BE2C (cell line): ENCODE measurements at regions not wholly inside any gene's neighbourhood (a gene's known extent, or its start where the extent isn't known, plus 50 kb on each side); places are given as distances from the start of the nearest gene placed in this dataset.
"Not testable (repeated sequence)": the region's sequence is repeated elsewhere in the genome, so short reads cannot be mapped to it uniquely, and the experiment has no call there.

Experiments
- DNase-seq: peaks from one replicate; pipeline ENCODE4 v3.0.0-alpha.2; 2020
- H3K27me3 ChIP-seq: fragments of 250-450 bp; sonication (Bioruptor Pico); 2 replicates; pipeline ENCODE4 v1.5.1; 2020; ENCODE audit warnings: mild to moderate bottlenecking
- H3K36me3 ChIP-seq: fragments of 250-450 bp; sonication (Bioruptor Pico); 2 replicates; pipeline ENCODE4 v1.5.1; 2020; ENCODE audit warnings: mild to moderate bottlenecking
- H3K4me1 ChIP-seq: fragments of 250-450 bp; sonication (Bioruptor Pico); 2 replicates; pipeline ENCODE4 v1.5.1; 2020
- H3K4me3 ChIP-seq: 2 replicates; pipeline ENCODE4 v1.5.1; 2011; ENCODE audit warnings: low read depth, low read length
- H3K9me3 ChIP-seq: fragments of 250-450 bp; sonication (Bioruptor Pico); 2 replicates; pipeline ENCODE4 v1.5.1; 2020
- TF ChIP-seq, protein P1 (sequence below): IDR thresholded peaks from 2 replicates; pipeline ENCODE4 v1.5.1; 2012; ENCODE audit warnings: mild to moderate bottlenecking, low read depth, low read length

DNA sequence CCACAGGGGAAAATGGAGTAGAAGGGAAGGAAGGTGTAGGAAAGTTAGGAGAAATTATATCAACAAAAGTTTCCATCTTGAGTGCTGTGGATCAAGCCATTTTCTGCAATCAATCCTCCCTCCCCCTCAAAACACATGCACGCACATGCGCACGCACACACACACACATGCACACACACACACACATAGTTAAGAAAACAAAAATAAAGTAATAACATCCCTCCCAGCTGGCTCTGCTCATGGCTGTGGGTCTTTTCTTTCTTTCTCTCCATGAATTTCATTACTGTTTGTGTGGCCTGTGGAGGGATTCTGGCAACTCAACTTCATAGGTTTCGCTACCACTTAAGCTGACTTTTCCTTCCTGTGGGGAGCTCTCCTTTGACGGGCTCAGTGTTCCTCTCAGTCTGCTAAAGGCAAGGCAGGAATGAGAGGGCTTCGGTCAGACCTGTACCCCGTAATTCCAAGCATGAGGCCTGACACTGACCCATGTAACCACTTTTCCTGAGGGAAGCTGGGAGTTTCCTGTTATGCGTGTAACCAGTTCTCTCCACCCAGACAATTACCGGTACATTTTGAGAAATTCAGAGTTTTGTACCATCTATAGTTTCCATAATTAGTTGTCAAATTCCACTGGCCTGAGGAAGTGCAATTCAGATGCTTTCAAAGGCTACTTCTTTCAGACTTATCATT lies 79.8 kb downstream of the ZNF92 start:
- H3K4me1 ChIP-seq = no peaks in the 10 kb centered on the region
- H3K9me3 ChIP-seq = no peaks in the 10 kb centered on the region
- TF ChIP-seq, protein P1, sequence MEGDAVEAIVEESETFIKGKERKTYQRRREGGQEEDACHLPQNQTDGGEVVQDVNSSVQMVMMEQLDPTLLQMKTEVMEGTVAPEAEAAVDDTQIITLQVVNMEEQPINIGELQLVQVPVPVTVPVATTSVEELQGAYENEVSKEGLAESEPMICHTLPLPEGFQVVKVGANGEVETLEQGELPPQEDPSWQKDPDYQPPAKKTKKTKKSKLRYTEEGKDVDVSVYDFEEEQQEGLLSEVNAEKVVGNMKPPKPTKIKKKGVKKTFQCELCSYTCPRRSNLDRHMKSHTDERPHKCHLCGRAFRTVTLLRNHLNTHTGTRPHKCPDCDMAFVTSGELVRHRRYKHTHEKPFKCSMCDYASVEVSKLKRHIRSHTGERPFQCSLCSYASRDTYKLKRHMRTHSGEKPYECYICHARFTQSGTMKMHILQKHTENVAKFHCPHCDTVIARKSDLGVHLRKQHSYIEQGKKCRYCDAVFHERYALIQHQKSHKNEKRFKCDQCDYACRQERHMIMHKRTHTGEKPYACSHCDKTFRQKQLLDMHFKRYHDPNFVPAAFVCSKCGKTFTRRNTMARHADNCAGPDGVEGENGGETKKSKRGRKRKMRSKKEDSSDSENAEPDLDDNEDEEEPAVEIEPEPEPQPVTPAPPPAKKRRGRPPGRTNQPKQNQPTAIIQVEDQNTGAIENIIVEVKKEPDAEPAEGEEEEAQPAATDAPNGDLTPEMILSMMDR = no peak
- H3K27me3 ChIP-seq = no peaks in the 10 kb centered on the region
- H3K36me3 ChIP-seq = no peaks in the 10 kb centered on the region
- H3K4me3 ChIP-seq = no peak overlapping the region
- DNase-seq = no peak

DNA sequence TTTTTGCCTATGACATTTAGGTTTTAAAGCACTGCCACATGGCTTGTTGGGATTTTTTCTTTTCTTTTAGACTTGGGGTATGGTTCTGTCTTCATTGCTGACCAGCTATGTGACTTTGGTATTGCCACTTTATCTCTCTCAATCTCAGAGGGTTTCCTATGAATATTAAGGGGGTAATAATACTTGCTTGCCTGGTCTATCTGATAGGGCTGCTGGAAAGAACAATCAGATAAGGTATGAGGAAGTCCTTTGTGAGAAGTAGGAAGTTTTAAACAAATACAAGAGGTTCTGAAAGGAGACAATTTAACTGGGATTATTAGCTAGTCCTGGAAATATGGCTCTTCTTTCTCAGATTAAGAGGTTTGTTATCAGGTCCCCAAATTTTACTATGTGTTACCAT lies 80.8 kb downstream of the ZNF92 start:
- Histone ChIP-seq H3K4me3 (no peak overlapping the region), H3K9me3 (no peaks in the 10 kb centered on the region)
- DNase-seq = no peak

DNA sequence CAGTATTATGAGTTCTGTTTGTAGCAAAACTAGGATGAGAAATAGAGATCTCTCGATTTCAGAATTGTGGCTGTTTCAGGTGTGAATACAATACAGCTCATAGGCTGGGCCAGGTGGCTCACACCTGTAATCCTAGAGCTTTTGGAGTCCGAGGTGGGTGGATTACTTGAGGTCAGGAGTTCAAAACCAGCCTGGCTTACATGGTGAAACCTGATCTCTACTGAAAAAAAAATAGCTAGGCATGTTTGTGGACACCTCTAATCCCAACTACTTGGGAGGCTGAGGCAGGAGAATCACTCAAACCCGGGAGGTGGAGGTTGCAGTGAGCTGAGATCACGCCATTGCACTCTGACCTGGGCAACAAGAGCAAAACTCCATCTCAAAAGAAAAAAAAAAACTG lies 81.4 kb downstream of the ZNF92 start:
- not testable (repeated sequence) for H3K9me3 ChIP-seq, DNase-seq, H3K27me3 ChIP-seq, H3K4me1 ChIP-seq, H3K4me3 ChIP-seq, H3K36me3 ChIP-seq

More for the DNA sequence above, 80.8 kb downstream of the ZNF92 start:
- Histone ChIP-seq H3K27me3 (no peaks in the 10 kb centered on the region), H3K36me3 (no peaks in the 10 kb centered on the region), H3K4me1 (no peaks in the 10 kb centered on the region)
- TF ChIP-seq, protein P1 = no peak

DNA sequence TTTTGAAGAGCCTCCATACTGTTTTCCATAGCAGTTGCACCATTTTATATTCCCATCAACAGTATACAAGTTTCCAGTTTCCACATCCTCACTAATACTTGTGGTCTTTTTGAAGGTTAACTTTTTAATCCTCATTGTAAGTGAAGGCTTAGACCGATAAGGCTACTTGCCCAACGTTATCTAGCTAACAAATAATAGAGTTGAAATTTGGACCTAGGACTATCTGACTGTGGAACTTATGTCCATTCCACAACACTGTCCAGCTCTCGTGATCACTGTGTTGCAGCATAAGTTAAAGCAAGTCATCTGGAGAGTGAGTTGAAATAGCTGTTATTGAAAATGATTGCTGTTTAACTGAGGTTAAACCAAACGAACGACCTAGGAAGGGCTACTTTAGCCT lies 84.0 kb downstream of the ZNF92 start:
- no peaks in the 10 kb centered on the region for H3K27me3 ChIP-seq

DNA sequence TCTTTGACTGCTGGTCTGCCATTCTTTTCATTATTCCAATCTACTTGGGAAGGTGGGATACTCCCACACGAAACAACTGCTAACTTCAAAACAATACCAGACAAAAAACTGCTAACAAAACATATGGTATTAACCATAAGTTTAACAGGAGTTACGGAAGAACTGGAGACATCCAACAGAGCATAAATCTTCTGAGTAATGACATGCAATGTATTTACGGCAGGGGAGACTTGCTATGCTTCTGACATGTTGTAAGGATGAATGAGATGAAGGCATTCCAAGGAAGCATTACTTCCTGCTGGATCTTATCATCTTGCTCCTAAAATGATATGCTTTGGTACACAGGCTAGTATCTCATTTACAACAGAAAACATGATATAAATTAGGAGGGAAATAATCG lies 85.8 kb downstream of the ZNF92 start:
- Histone ChIP-seq H3K9me3 (no peaks in the 10 kb centered on the region), H3K27me3 (no peaks in the 10 kb centered on the region), H3K4me1 (no peaks in the 10 kb centered on the region), H3K36me3 (no peaks in the 10 kb centered on the region), H3K4me3 (no peak overlapping the region)
- TF ChIP-seq, protein P1 = no peak
- DNase-seq = no peak

More for the DNA sequence above, 84.0 kb downstream of the ZNF92 start:
- TF ChIP-seq, protein P1 = no peak
- Histone ChIP-seq H3K36me3 (no peaks in the 10 kb centered on the region), H3K4me1 (no peaks in the 10 kb centered on the region), H3K9me3 (no peaks in the 10 kb centered on the region), H3K4me3 (no peak overlapping the region)
- no peak for DNase-seq

DNA sequence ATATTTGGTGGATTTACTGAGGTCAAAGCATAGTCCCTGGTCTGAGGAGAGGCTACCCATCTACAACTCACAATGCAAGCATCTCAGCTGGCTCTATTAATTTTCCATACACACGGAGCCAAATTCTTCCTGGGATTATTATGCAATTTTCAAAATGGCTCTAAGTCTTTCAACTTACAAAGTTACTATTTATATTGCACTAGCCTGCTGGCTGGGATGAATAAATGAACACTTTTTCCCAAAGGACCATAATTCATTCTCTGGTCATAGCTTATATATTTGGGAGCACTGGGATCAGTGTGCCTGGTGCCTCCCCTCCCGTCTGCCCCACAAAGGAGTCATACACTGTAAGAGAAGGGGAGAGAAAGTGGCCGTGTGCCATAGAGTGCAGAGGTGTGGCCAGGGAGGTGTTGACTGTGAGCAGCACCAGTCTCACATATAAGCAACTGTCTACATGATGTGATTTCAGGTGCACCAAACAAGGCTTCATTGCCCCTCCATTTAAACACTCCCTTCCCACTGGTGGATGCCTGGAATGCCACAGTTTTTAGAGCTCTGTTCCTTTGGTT lies 88.6 kb downstream of the ZNF92 start:
- no peak for DNase-seq

More for the DNA sequence above, 88.6 kb downstream of the ZNF92 start:
- Histone ChIP-seq H3K4me3 (no peak overlapping the region), H3K36me3 (no peaks in the 10 kb centered on the region), H3K9me3 (no peaks in the 10 kb centered on the region), H3K4me1 (no peaks in the 10 kb centered on the region), H3K27me3 (no peaks in the 10 kb centered on the region)
- TF ChIP-seq, protein P1 = no peak
